ENCODE measurements at regions not wholly inside any gene's neighbourhood (a gene's known extent, or its start where the extent isn't known, plus 50 kb on each side); places are given as distances from the start of the nearest gene placed in this dataset.

- DNase-seq, result no peak
Observed at GRCh38 chr14:101197595-101198397, 294.3 kb upstream of the RTL1 start.

- no peak for DNase-seq
Observed at GRCh38 chr14:101198398-101199027, 295.0 kb upstream of the RTL1 start.

GRCh38 chr14:101199028-101199770, 295.7 kb upstream of the RTL1 start:
- DNase-seq, result no peak

- no peak for DNase-seq
Observed at GRCh38 chr14:101200008-101200649, 296.6 kb upstream of the RTL1 start.

GRCh38 chr14:101200650-101201516, 297.4 kb upstream of the RTL1 start:
- no peak for DNase-seq

- no peak for DNase-seq
Observed at GRCh38 chr14:101201535-101202151, 298.1 kb upstream of the RTL1 start.

- no peak for DNase-seq
Observed at GRCh38 chr14:101202627-101203404, 299.3 kb upstream of the RTL1 start.

GRCh38 chr14:101206556-101206955, 303.0 kb upstream of the RTL1 start:
- DNase-seq, result no peak

GRCh38 chr14:101207041-101207440, 303.5 kb upstream of the RTL1 start:
- no peak for DNase-seq

- DNase-seq, result no peak
Observed at GRCh38 chr14:101207897-101208296, 304.4 kb upstream of the RTL1 start.

GRCh38 chr14:101209594-101209993, 306.1 kb upstream of the RTL1 start:
- DNase-seq, result no peak

GRCh38 chr14:101215266-101215665, 311.7 kb upstream of the RTL1 start:
- DNase-seq, result no peak

GRCh38 chr14:101215927-101216326, 312.4 kb upstream of the RTL1 start:
- no peak for DNase-seq

GRCh38 chr14:101216366-101217079, 313.0 kb upstream of the RTL1 start:
- DNase-seq, result no peak

- DNase-seq, result no peak
Observed at GRCh38 chr14:101217080-101217463, 313.6 kb upstream of the RTL1 start.

GRCh38 chr14:101217616-101218371, 314.3 kb upstream of the RTL1 start:
- no peak for DNase-seq

- DNase-seq, result no peak
Observed at GRCh38 chr14:101219896-101220703, 316.6 kb upstream of the RTL1 start.

- DNase-seq, result no peak
Observed at GRCh38 chr14:101220921-101221510, 317.5 kb upstream of the RTL1 start.

All from activated CD4-positive, alpha-beta T cell treated with anti-CD3 and anti-CD28 coated beads for 48 hours (primary cell).